ENCODE measurements at regions not wholly inside any gene's neighbourhood (a gene's known extent, or its start where the extent isn't known, plus 50 kb on each side); places are given as distances from the start of the nearest gene placed in this dataset.

- H3K4me3 ChIP-seq (ENCODE audit: insufficient read depth, low read length, poor library complexity, severe bottlenecking) = no peak overlapping the region
- H3K9me3 ChIP-seq (ENCODE audit: insufficient read depth, low read length) = no peaks in the 10 kb centered on the region
- no peaks in the 10 kb centered on the region for H3K27me3 ChIP-seq (ENCODE audit: low read length)
- H3F3A ChIP-seq (ENCODE audit: insufficient read depth) = no peaks in the 10 kb centered on the region
- H3K9ac ChIP-seq (ENCODE audit: low read length) = no peak overlapping the region
- H3K9me2 ChIP-seq (replicated peaks; ENCODE audit: insufficient read depth, low read length) = no peaks in the 10 kb centered on the region
- H2AFZ ChIP-seq (ENCODE audit: low read depth, low read length, severe bottlenecking) = no peak overlapping the region
- no peaks in the 10 kb centered on the region for H4K20me1 ChIP-seq (ENCODE audit: low read depth, low read length)
- no peak overlapping the region for H3K27ac ChIP-seq (ENCODE audit: low read depth, low read length)
- H3K79me2 ChIP-seq (ENCODE audit: insufficient read depth, low read length) = no peaks in the 10 kb centered on the region
- no peaks in the 10 kb centered on the region for H3K36me3 ChIP-seq (ENCODE audit: low read length)
- H3K4me2 ChIP-seq (ENCODE audit: low read depth, low read length, poor library complexity, severe bottlenecking) = no peak overlapping the region
- no peak for TF ChIP-seq CTCF (IDR thresholded peaks at IDR 0.05; ENCODE audit: insufficient read depth, low read length, poor library complexity, severe bottlenecking)
- no peak for TF ChIP-seq EZH2phosphoT487 (conservative IDR thresholded peaks at IDR 0.05; ENCODE audit: low read length)
Observed at GRCh38 chr18:40469851-40470250, 1485.2 kb upstream of the PIK3C3 start.

GRCh38 chr18:40469316-40469715, 1485.7 kb upstream of the PIK3C3 start:
- H4K20me1 ChIP-seq (ENCODE audit: low read depth, low read length) = no peaks in the 10 kb centered on the region
- no peaks in the 10 kb centered on the region for H3K36me3 ChIP-seq (ENCODE audit: low read length)
- H3K27ac ChIP-seq (ENCODE audit: low read depth, low read length) = no peak overlapping the region
- no peaks in the 10 kb centered on the region for H3F3A ChIP-seq (ENCODE audit: insufficient read depth)
- no peak overlapping the region for H2AFZ ChIP-seq (ENCODE audit: low read depth, low read length, severe bottlenecking)
- TF ChIP-seq EZH2phosphoT487 (conservative IDR thresholded peaks at IDR 0.05; ENCODE audit: low read length) (no peak), CTCF (IDR thresholded peaks at IDR 0.05; ENCODE audit: insufficient read depth, low read length, poor library complexity, severe bottlenecking) (no peak)
- H3K27me3 ChIP-seq (ENCODE audit: low read length) = no peaks in the 10 kb centered on the region
- no peak overlapping the region for H3K4me2 ChIP-seq (ENCODE audit: low read depth, low read length, poor library complexity, severe bottlenecking)
- no peaks in the 10 kb centered on the region for H3K9me3 ChIP-seq (ENCODE audit: insufficient read depth, low read length)
- H3K4me3 ChIP-seq (ENCODE audit: insufficient read depth, low read length, poor library complexity, severe bottlenecking) = no peak overlapping the region
- no peaks in the 10 kb centered on the region for H3K79me2 ChIP-seq (ENCODE audit: insufficient read depth, low read length)
- no peak overlapping the region for H3K9ac ChIP-seq (ENCODE audit: low read length)
- no peaks in the 10 kb centered on the region for H3K9me2 ChIP-seq (replicated peaks; ENCODE audit: insufficient read depth, low read length)

GRCh38 chr18:40464032-40464431, 1491.0 kb upstream of the PIK3C3 start:
- Histone ChIP-seq H3K9me3 (ENCODE audit: insufficient read depth, low read length) (0 out of 2 replicates have a peak, but pooled peaks cover 6% of the 10 kb centered on the region), H3K4me3 (ENCODE audit: insufficient read depth, low read length, poor library complexity, severe bottlenecking) (no peak overlapping the region), H3K9me2 (replicated peaks; ENCODE audit: insufficient read depth, low read length) (no peaks in the 10 kb centered on the region), H3K27me3 (ENCODE audit: low read length) (no peaks in the 10 kb centered on the region), H3F3A (ENCODE audit: insufficient read depth) (no peaks in the 10 kb centered on the region), H4K20me1 (ENCODE audit: low read depth, low read length) (no peaks in the 10 kb centered on the region), H3K36me3 (ENCODE audit: low read length) (no peaks in the 10 kb centered on the region), H3K9ac (ENCODE audit: low read length) (no peak overlapping the region), H3K27ac (ENCODE audit: low read depth, low read length) (no peak overlapping the region), H3K4me2 (ENCODE audit: low read depth, low read length, poor library complexity, severe bottlenecking) (no peak overlapping the region), H2AFZ (ENCODE audit: low read depth, low read length, severe bottlenecking) (no peak overlapping the region), H3K79me2 (ENCODE audit: insufficient read depth, low read length) (no peaks in the 10 kb centered on the region)
- TF ChIP-seq CTCF (IDR thresholded peaks at IDR 0.05; ENCODE audit: insufficient read depth, low read length, poor library complexity, severe bottlenecking) (no peak), EZH2phosphoT487 (conservative IDR thresholded peaks at IDR 0.05; ENCODE audit: low read length) (no peak)

Measured in SU-DHL-6 (cell line).